H1 (cell line): ENCODE measurements at regions not wholly inside any gene's neighbourhood (a gene's known extent, or its start where the extent isn't known, plus 50 kb on each side); places are given as distances from the start of the nearest gene placed in this dataset.

Source experiments
- CHD7 ChIP-seq: fragments of 300-600 bp; sonication (generic); IDR thresholded peaks from 2 replicates; pipeline ENCODE4 v1.7.1; 2012; ENCODE audit warnings: low read length, moderate library complexity, mild to moderate bottlenecking, inconsistent platforms; ENCODE audit not compliant: insufficient replicate concordance
- KDM4A ChIP-seq: IDR thresholded peaks from one replicate; pipeline ENCODE4 v1.7.1; 2012; ENCODE audit warnings: low read depth, mild to moderate bottlenecking, moderate library complexity, low read length, inconsistent platforms; ENCODE audit not compliant: severe bottlenecking
- KDM5A ChIP-seq: fragments of 200-600 bp; IDR thresholded peaks from 2 replicates; pipeline ENCODE4 v1.7.1; 2012; ENCODE audit warnings: mild to moderate bottlenecking, low read length, inconsistent platforms, mixed read lengths

DNA sequence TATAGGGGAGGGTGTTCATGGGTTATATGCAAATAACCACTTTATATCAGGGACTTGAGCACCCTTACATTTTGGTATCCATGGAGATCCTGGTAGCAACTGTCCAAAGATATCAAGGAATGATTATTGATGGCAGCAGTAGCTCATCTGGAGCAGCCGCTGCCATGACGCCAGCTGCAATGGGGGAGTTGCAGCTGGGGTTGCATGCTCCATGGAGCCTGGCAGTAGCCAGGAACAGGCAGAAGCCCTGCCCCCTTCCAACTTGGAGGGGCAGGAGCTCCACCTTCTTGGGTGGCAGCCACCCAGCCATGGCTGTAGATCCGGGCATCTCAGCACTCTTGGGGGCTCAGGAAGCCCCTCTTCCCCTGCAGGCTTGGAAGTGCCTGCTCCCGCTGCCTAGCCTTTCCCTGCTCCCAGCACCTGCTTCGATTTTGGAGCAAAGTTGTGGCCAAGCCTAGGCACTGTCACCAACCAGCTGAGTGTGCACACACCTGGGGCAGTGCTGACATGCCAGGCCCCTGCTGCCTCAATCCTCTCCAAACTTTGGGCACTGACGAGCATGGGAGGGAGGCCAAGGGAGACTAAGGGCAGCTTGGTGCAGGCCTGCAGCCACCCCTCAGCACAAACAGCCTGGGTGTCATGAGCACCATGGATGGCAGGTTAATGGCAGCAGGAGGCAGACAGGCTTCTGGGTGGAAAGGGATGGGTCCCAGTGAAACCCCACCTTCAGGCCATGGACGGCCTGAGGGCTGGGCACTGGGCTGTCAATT lies 235.6 kb upstream of the CSNK1A1L start (continued):
- TF ChIP-seq CHD7 (no peak), KDM4A (no peak), KDM5A (no peak)
- TF ChIP-seq, all 59 proteins: peak for 0
